Heart right ventricle (tissue), 16 donors: ENCODE measurements at regions not wholly inside any gene's neighbourhood (a gene's known extent, or its start where the extent isn't known, plus 50 kb on each side); places are given as distances from the start of the nearest gene placed in this dataset.

ENCODE experiments used
- ATAC-seq, 8 donors: fragments of 200-7000 bp; cut with Tn5 transposase; one replicate each; pipeline ENCODE4 v1.9.1; 2020; ENCODE audit warnings: mild to moderate bottlenecking in 8 of 8, moderate library complexity in 8 of 8, moderate number of reproducible peaks in 1 of 8
- DNase-seq, 2 donors: peaks; one replicate each; pipeline ENCODE4 v3.0.0-alpha.2; 2020
- H3K27ac ChIP-seq, 10 donors: fragments of 200-600 bp; sonication (generic) in 2 of 10; one replicate each; pipeline versions ENCODE4 v1.5.0 to v1.8.0; 2020 to 2022; ENCODE audit warnings: mild to moderate bottlenecking in 3 of 10
- H3K27me3 ChIP-seq, 7 donors: fragments of 200-600 bp; one replicate each; pipeline ENCODE4 v1.8.0; 2021 to 2022; ENCODE audit warnings: mild to moderate bottlenecking in 2 of 7
- H3K36me3 ChIP-seq, 9 donors: fragments of 200-600 bp; sonication (generic) in 1 of 9; one replicate each; pipeline versions ENCODE4 v1.5.0 to v1.8.0; 2020 to 2022; ENCODE audit warnings: mild to moderate bottlenecking in 2 of 9
- H3K4me1 ChIP-seq, 9 donors: fragments of 200-600 bp; sonication (generic) in 1 of 9; one replicate each; pipeline versions ENCODE4 v1.5.0 to v1.8.0; 2020 to 2022; ENCODE audit warnings: mild to moderate bottlenecking in 4 of 9
- H3K4me3 ChIP-seq, 10 donors: fragments of 200-600 bp; sonication (generic) in 2 of 10; one replicate each; pipeline versions ENCODE4 v1.5.0 to v1.8.0; 2020 to 2022; ENCODE audit warnings: mild to moderate bottlenecking in 7 of 10, moderate library complexity in 2 of 10
- H3K9me3 ChIP-seq, 11 donors: fragments of 200-600 bp in 10 of 11; sonication (generic) in 2 of 11; one replicate each; pipeline versions ENCODE4 v1.5.0 to v1.8.0; 2013 to 2022; ENCODE audit warnings: mild to moderate bottlenecking in 2 of 11, control low read depth in 1 of 11, moderate library complexity in 1 of 11
- WGBS, 2 donors: extraction: QIAGEN DNeasy Blood & Tissue Kit; methylation state at CpG; one replicate each; pipeline ENCODE4 v1.1.7; 2013; ENCODE audit warnings: inconsistent platforms in 1 of 2; 5-methylcytosine and 5-hydroxymethylcytosine counted together
- intact Hi-C, 10 donors: fragments of 100-400 bp; cut with DNase I; formaldehyde crosslinking; loops; one replicate each; pipeline versions ENCODE4 v1.11.1 to v1.14.2; 2022
- TF ChIP-seq, protein P1 (sequence below), 9 donors: fragments of 200-600 bp; sonication (generic) in 2 of 9; IDR thresholded peaks; one replicate each; pipeline versions ENCODE4 v1.5.0 to v1.8.0; 2021 to 2022; ENCODE audit warnings: antibody characterized with exemption in 9 of 9, mild to moderate bottlenecking in 5 of 9, moderate library complexity in 1 of 9
- donor health status: Arrhythmogenic right ventricular cardiomyopathy.
- donor health status: ischemic (EF 13 %, LVEDD 7.1; RV severe dilation, severe dysfunction).
- donor health status: healthy with polysubstance abuse.
- donor health status: DM: no; HTN: yes; CAD: no.
- donor health status: DM: no; HTN: no; CAD: no.
- donor health status: ischemic (EF 25% LVEDD 6.9; RV normal size, moderate dysfunction).
- donor health status: ischemic (EF 25% LVEDD 5.7; RV mildly dilated, moderate dysfunction).
- donor health status: healthy.
- donor health status: DM: yes; HTN: yes; CAD: no.
- donor health status: Ischemic cardiomyopathy.
- donor health status: ischemic (EF 35%, LVEDD 5.7; RV mildly dilated, moderate dysfunction).
- donor health status: nonischemic (EF 11% LVEDD 7.7; RV severe dilation, severe dysfunction).
- donor health status: DM: yes; HTN: yes; CAD: no.
- donor health status: PGD.
- donor health status: ischemic (EF 29% LVEDD 5.4; RV normal size, mild dysfunction).
- donor health status: nonischemic (EF 23%, LVEDD 6.1; RV moderate dilation, normal function).

DNA sequence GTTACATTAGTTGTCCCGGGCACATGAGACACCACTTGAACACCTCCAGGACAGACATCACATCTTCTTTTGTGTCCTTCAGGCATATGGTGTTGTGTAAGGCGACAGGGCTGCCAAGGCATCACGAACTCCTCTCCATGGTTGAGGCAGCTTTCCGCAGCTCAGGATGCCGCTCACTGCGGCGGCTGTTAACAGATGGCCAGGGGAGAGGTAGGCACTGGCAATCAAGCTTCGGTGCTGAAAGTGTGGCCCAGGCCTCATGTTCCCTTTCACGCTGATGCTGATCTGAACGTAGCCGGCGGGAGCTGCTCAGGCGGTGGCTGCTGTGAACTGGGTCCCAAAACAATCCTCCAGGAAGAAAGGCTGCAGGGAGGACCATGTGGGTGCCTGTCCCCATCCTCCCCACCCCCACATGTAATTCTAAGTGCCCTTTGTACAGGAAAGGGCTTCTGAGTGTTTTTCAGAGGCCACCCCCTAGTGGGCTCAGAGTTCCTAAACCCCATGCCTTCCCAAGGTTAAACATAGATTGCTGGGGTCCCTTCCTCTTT lies 287.1 kb upstream of the AJAP1 start:
- ATAC-seq = no peak
- H3K4me1 ChIP-seq = no peaks in the 10 kb centered on the region
- peaks cover 0 to 9% (median 0%) of the 10 kb centered on the region in 11 donors for H3K9me3 ChIP-seq
- WGBS, 2 donors = 72 to 74% methylated on average over 13 of the region's 13 CpGs
- H3K36me3 ChIP-seq = no peaks in the 10 kb centered on the region
- no peak overlapping the region for H3K4me3 ChIP-seq
- TF ChIP-seq, protein P1, sequence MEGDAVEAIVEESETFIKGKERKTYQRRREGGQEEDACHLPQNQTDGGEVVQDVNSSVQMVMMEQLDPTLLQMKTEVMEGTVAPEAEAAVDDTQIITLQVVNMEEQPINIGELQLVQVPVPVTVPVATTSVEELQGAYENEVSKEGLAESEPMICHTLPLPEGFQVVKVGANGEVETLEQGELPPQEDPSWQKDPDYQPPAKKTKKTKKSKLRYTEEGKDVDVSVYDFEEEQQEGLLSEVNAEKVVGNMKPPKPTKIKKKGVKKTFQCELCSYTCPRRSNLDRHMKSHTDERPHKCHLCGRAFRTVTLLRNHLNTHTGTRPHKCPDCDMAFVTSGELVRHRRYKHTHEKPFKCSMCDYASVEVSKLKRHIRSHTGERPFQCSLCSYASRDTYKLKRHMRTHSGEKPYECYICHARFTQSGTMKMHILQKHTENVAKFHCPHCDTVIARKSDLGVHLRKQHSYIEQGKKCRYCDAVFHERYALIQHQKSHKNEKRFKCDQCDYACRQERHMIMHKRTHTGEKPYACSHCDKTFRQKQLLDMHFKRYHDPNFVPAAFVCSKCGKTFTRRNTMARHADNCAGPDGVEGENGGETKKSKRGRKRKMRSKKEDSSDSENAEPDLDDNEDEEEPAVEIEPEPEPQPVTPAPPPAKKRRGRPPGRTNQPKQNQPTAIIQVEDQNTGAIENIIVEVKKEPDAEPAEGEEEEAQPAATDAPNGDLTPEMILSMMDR (IDR thresholded peaks at IDR 0.05) = no peak
- intact Hi-C loops = no loop called here
- H3K27me3 ChIP-seq = peaks cover 0 to 6% (median 0%) of the 10 kb centered on the region in 7 donors
- H3K27ac ChIP-seq = no peak overlapping the region
- no peak for DNase-seq

DNA sequence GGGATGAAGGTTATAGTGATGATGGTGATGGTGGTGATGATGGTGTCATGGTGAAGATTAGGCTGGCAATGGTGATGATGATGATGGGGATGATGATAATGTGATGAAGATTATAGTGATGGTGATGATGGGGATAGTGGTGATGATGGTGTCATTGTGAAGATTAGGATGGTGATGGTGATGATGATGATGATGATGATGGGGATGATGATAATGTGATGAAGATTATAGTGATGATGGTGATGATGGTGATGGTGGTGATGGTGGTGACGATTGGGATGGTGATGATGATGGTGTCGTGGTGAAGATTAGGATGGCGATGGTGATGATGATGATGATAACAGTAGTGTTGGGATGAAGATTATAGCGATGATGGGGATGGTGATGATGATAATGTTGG lies 285.1 kb upstream of the AJAP1 start:
- H3K36me3 ChIP-seq = no peaks in the 10 kb centered on the region
- TF ChIP-seq, protein P1 (IDR thresholded peaks at IDR 0.05) = no peak
- 88 to 92% methylated on average over 4 of the region's 4 CpGs for WGBS, 2 donors
- no peaks in the 10 kb centered on the region for H3K27me3 ChIP-seq
- no peaks in the 10 kb centered on the region for H3K9me3 ChIP-seq
- no peak overlapping the region for H3K4me3 ChIP-seq
- H3K27ac ChIP-seq = no peak overlapping the region
- H3K4me1 ChIP-seq = no peaks in the 10 kb centered on the region
- ATAC-seq (no peak), DNase-seq (no peak)
- intact Hi-C loops = no loop called here

DNA sequence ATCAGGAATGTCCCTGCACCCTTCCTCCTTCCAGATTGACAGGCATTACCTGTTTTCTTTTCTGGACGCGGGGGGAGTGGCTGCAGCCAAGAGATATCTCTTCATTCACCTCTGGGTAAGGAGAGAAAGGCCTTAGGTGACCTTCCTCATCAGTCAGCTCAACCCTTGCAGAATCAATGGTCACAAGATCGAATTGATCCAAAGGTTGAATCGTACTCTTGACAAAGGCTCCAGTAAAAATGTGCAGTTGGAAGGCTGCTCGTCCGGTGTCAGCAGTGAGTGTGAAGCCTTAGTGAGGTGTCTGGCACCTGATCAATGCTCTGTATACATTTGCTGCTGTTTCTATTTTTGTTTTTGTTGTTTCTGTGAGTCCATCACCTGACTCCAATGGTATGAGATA lies 282.6 kb upstream of the AJAP1 start:
- no peak overlapping the region for H3K4me3 ChIP-seq
- no peaks in the 10 kb centered on the region for H3K27me3 ChIP-seq
- WGBS, 2 donors = 78 to 90% methylated on average over 6 of the region's 6 CpGs
- H3K4me1 ChIP-seq = no peaks in the 10 kb centered on the region
- no peaks in the 10 kb centered on the region for H3K36me3 ChIP-seq
- no peak overlapping the region for H3K27ac ChIP-seq
- ATAC-seq = no peak
- TF ChIP-seq, protein P1 (IDR thresholded peaks at IDR 0.05) = no peak
- no peak for DNase-seq
- no peaks in the 10 kb centered on the region for H3K9me3 ChIP-seq
- intact Hi-C loops = no loop called here

DNA sequence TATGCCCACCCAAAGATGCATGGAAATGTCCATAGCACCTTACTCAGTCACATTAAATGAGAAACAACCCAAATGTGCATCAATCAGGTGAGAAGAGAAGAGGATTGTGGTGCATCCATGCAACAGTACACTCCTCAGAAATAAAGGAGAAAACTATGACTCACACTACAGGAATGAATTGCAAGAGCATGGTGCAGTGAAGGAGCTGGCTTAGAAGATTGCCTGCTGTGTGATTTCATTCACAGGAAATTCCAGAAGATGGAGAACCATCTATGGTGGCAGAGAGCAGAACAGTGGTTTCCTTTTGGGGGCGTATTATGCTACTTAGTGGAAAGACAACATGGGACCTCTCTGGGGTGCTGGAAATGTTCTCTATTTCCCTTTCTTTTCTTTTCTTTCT lies 278.6 kb upstream of the AJAP1 start:
- TF ChIP-seq, protein P1 (IDR thresholded peaks at IDR 0.05) = no peak
- intact Hi-C loops = no loop called here
- peaks cover 0 to 9% (median 3%) of the 10 kb centered on the region in 11 donors for H3K9me3 ChIP-seq
- DNase-seq (no peak), ATAC-seq (no peak)
- no peaks in the 10 kb centered on the region for H3K27me3 ChIP-seq
- 87 to 89% methylated on average over 1 of the region's 1 CpG for WGBS, 2 donors
- no peak overlapping the region for H3K4me3 ChIP-seq
- no peaks in the 10 kb centered on the region for H3K36me3 ChIP-seq
- no peak overlapping the region for H3K27ac ChIP-seq
- no peaks in the 10 kb centered on the region for H3K4me1 ChIP-seq
